ENCODE measurements at regions not wholly inside any gene's neighbourhood (a gene's known extent, or its start where the extent isn't known, plus 50 kb on each side); places are given as distances from the start of the nearest gene placed in this dataset.

DNA sequence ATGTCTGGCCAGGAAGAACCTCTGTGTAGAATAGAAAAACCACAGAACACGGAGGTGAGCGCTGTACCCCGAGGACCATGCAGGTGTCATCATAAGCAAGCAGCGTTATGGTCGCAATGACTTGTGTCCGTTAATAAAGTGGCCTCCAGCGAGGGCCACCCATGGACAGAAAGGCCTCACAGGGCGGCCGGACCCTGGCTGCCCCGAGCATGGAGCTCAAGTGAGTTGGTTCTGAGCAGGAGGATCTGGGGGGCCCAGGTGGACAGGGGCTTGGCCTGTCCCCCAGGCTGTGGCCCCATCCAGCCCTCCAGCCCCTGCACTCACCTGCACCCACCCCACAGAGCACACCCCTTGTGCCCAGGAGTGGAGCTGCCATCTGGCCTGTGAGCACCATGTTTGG lies 133.8 kb downstream of the BRD1 start:
- TF ChIP-seq GATA2 (IDR thresholded peaks at IDR 0.05; ENCODE audit: low read depth, low read length) (no peak), GATA3 (IDR thresholded peaks at IDR 0.05; ENCODE audit: low read depth, low read length) (no peak)
